ENCODE measurements at regions not wholly inside any gene's neighbourhood (a gene's known extent, or its start where the extent isn't known, plus 50 kb on each side); places are given as distances from the start of the nearest gene placed in this dataset.

- no peaks in the 10 kb centered on the region for H3K9me3 ChIP-seq (ENCODE audit: low read length)
- H3K4me1 ChIP-seq (ENCODE audit: insufficient read depth, low read length, severe bottlenecking) = no peaks in the 10 kb centered on the region
- H3K79me2 ChIP-seq (ENCODE audit: insufficient read depth, low read length) = no peaks in the 10 kb centered on the region
- no peaks in the 10 kb centered on the region for H3K9me2 ChIP-seq (ENCODE audit: low read depth, low read length)
- no peak overlapping the region for H2AFZ ChIP-seq (ENCODE audit: low read length)
- no peak overlapping the region for H3K4me3 ChIP-seq (ENCODE audit: low read depth, low read length, poor library complexity, severe bottlenecking)
- no peak overlapping the region for H3K27ac ChIP-seq (ENCODE audit: low read depth, low read length, poor library complexity, severe bottlenecking)
- no peak for TF ChIP-seq CTCF (IDR thresholded peaks at IDR 0.05; ENCODE audit: low read length)
- TF ChIP-seq EZH2 (IDR thresholded peaks at IDR 0.05; ENCODE audit: borderline replicate concordance, low read length) = no peak
- H3F3A ChIP-seq (ENCODE audit: insufficient read depth, low read length) = no peaks in the 10 kb centered on the region
- H3K36me3 ChIP-seq (ENCODE audit: insufficient read depth, low read length) = no peaks in the 10 kb centered on the region
- H3K4me2 ChIP-seq (ENCODE audit: low read length) = no peak overlapping the region
- no peaks in the 10 kb centered on the region for H3K27me3 ChIP-seq (ENCODE audit: insufficient read depth, low read length)
- no peak overlapping the region for H3K9ac ChIP-seq (ENCODE audit: low read length)
- no peaks in the 10 kb centered on the region for H4K20me1 ChIP-seq (ENCODE audit: insufficient read depth, low read length)
These were observed 328.6 kb downstream of the ETAA1 start for GRCh38 chr2:67725731-67726130.

DNA sequence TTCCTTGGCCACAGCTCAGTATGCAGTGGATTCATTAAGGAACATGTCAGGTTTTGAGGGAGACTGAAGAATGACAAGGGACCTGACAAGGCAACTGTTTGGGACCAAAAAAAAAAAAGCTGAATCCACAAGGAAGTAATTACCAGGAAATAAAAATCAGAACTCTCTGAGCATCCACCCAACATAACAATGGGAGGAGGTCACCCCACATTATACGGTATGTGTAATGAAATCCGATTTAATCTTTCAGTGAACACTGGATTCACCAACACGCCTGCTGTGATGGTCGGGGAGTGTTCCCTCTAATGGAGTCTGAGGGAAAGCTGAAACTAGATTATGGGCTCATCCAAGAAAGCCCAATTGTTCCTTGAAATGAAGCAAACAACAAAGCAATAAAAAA lies 329.3 kb downstream of the ETAA1 start:
- no peaks in the 10 kb centered on the region for H3K36me3 ChIP-seq (ENCODE audit: insufficient read depth, low read length)
- no peak overlapping the region for H3K4me2 ChIP-seq (ENCODE audit: low read length)
- H3F3A ChIP-seq (ENCODE audit: insufficient read depth, low read length) = no peaks in the 10 kb centered on the region
- H3K79me2 ChIP-seq (ENCODE audit: insufficient read depth, low read length) = no peaks in the 10 kb centered on the region
- no peak overlapping the region for H3K9ac ChIP-seq (ENCODE audit: low read length)
- no peak overlapping the region for H2AFZ ChIP-seq (ENCODE audit: low read length)
- no peaks in the 10 kb centered on the region for H3K9me3 ChIP-seq (ENCODE audit: low read length)
- no peaks in the 10 kb centered on the region for H4K20me1 ChIP-seq (ENCODE audit: insufficient read depth, low read length)
- no peak for TF ChIP-seq EZH2 (IDR thresholded peaks at IDR 0.05; ENCODE audit: borderline replicate concordance, low read length)
- no peak for TF ChIP-seq CTCF (IDR thresholded peaks at IDR 0.05; ENCODE audit: low read length)
- H3K4me1 ChIP-seq (ENCODE audit: insufficient read depth, low read length, severe bottlenecking) = no peaks in the 10 kb centered on the region
- H3K4me3 ChIP-seq (ENCODE audit: low read depth, low read length, poor library complexity, severe bottlenecking) = no peak overlapping the region
- H3K9me2 ChIP-seq (ENCODE audit: low read depth, low read length) = no peaks in the 10 kb centered on the region
- no peak overlapping the region for H3K27ac ChIP-seq (ENCODE audit: low read depth, low read length, poor library complexity, severe bottlenecking)
- H3K27me3 ChIP-seq (ENCODE audit: insufficient read depth, low read length) = no peaks in the 10 kb centered on the region

GRCh38 chr2:67727131-67727530 lies 330.0 kb downstream of the ETAA1 start:
- Histone ChIP-seq H3K9ac (ENCODE audit: low read length) (no peak overlapping the region), H3K27me3 (ENCODE audit: insufficient read depth, low read length) (no peaks in the 10 kb centered on the region), H3K4me3 (ENCODE audit: low read depth, low read length, poor library complexity, severe bottlenecking) (no peak overlapping the region), H3K4me2 (ENCODE audit: low read length) (no peak overlapping the region), H3K9me2 (ENCODE audit: low read depth, low read length) (no peaks in the 10 kb centered on the region), H4K20me1 (ENCODE audit: insufficient read depth, low read length) (no peaks in the 10 kb centered on the region), H3K79me2 (ENCODE audit: insufficient read depth, low read length) (no peaks in the 10 kb centered on the region), H2AFZ (ENCODE audit: low read length) (no peak overlapping the region), H3K27ac (ENCODE audit: low read depth, low read length, poor library complexity, severe bottlenecking) (no peak overlapping the region), H3K4me1 (ENCODE audit: insufficient read depth, low read length, severe bottlenecking) (no peaks in the 10 kb centered on the region), H3F3A (ENCODE audit: insufficient read depth, low read length) (no peaks in the 10 kb centered on the region), H3K9me3 (ENCODE audit: low read length) (no peaks in the 10 kb centered on the region), H3K36me3 (ENCODE audit: insufficient read depth, low read length) (no peaks in the 10 kb centered on the region)
- no peak for TF ChIP-seq CTCF (IDR thresholded peaks at IDR 0.05; ENCODE audit: low read length)
- TF ChIP-seq EZH2 (IDR thresholded peaks at IDR 0.05; ENCODE audit: borderline replicate concordance, low read length) = no peak

Data from OCI-LY1 (cell line).